Lung microvascular endothelial cell (primary cell): ENCODE measurements at regions not wholly inside any gene's neighbourhood (a gene's known extent, or its start where the extent isn't known, plus 50 kb on each side); places are given as distances from the start of the nearest gene placed in this dataset.

Experiments used
- DNase-seq, 2 donors: peaks; one replicate each; pipeline versions ENCODE4 v3.0.0 to v3.0.0-alpha.2; 2010; ENCODE audit warnings: low read depth in 2 of 2

DNA sequence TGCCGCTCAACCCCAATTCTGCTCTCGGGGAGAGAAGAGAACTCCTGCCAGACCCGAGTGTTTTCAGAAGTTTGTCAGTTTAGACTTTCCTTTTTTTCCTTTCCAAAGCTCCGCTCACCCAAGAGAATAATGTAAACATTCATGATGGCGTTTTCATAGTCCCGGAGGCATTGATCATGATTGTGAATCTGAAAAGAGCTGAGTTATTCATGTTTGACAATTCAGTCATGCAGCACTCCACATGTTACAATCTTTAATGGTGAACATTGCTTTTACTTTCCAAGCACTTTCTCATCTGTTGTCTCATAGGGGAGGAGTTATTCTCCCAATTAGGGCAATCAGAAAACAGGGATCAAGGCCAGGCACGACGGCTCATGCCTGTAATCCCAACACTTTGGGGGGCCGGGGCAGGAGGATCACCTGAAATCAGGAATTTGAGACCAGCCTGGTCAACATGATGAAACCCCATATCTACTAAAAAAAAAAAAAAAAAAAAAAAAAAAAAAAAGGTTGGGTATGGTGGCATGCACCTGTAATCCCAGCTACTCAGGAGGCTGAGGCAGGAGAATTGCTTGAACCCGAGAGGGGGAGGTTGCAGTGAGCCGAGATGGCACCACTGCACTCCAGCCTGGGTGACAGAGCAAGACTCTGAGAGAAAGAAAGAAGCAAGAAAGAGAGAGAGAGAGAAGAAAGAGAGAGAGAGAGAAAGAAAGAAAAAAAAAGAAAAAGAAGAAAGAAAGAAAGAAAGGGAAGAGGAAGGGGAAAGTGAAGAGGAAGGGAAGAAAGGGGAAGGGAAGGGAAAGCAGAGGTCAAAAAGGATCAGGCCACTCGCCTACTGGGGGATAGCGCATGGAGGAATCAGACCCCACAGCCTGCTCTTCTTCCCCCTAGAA is 70.0 kb upstream of the TNRC6C start:
- no peak for DNase-seq

DNA sequence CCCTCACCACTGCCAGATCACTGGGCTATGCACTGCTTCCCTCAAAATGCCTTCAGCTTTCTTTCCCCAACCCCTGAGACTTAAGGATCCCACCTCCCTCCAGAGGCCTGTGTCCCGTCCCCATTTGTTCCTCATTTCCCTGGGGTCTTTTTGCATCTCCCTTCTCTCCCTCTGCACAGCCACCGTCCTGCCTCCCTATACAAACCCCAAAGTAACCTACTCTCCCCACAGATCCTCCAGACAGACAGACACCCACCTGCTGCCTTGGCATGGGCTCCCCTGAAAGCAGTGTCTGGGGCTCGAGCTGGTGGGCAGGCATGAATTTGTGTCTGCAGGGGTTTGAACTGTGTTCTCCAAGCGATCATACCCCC is 69.4 kb upstream of the TNRC6C start:
- DNase-seq, result no peak

DNA sequence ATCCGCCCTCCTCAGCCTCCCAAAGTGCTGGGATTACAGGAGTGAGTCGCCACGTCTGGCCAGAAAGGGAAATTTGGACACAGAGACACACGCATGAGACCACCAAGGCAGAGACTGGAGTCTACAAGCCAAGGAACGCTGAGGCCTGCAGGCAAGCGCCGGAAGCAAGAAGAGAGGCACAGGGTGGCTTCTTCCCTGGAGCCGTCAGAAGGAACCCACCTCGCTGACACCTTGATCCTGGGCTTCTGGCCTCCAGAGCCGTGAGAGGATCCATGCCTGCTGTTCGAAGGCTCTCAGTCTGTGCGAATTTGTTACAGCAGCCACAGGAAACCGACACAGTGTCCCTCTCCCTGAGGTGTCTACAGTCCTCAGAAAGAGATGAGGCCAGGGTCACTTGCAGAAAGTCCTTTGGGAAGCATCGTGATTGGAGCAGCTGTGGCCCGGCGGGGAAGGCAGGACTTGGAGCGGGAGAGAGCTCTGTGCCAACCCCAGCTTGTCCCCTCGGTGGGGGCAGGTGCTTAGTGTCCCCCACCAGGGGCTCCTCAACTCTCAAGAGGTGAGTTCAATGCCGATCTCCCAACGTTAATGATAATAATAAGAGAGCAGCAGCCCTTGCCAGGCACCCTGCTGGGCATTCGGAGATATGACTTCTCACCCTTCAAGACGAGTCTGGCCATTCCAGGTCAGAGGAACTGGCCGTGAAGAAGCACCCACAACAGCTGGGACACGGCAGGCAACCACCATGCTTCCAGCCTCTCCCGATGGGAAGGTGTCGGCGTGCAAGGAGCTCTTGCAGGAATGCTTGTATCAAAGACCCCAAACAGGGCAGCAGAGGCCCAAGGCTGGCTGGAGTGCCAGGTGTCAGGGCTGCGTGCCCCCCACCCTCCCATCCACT is 68.4 kb upstream of the TNRC6C start:
- DNase-seq, result no peak

DNA sequence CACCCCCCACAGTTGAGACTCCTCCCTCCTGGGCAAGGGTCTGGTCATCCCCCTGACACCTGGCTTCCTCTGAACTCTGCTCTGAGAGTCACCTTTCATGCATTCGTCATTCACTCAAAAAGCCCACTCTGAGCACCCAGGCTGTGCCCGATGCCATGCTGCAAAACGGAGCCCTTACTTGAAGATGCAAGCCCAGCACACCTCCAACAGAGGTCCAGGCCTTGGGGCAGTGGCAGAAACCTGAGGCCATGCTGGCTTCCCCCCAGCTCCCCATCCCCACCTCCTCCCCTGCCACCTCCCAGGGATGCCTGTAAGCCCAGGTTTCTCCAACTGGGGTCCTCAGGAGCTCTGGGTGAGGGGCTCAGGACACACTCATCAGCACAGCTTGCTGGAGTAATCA is 67.7 kb upstream of the TNRC6C start:
- no peak for DNase-seq

DNA sequence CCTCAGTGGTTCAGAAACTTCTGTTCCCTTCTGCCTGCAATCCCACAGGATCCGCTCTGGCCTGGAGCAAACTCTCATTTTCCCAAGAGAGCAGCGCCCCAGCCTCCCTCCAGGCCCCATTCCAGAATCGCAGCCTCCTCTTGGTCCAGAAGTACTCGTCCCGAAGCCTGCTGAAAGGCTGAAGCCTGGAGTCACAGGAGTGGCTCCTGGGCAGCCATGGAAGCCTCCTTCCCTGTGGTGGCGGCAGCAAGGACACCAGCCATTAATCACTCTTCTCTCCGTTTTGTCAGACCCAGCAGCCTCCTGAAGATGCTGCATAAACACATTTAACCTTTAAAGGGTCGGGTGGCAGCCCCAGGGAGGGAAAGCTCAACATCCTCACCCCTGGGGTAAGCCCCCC is 66.9 kb upstream of the TNRC6C start:
- DNase-seq, result no peak

DNA sequence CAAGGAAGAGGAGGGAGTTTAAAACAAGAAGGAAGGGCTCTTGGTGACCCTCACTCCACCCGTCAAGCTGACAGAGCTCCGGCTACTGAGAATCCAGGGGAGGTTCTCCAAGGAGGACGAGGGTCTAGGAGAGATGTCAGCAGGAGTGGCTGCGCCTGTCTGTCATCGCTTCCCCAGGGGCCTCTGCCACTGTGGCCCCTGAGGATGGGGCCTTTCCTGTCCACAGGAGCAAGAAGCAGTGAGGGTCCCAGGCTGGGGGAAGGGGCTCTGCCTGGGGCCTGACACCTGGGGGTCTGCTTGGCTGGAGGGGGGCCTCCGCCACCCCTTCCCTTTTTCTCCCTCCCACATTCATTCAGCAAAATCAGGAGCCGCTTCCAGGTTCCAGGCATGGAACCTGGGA is 66.5 kb upstream of the TNRC6C start:
- DNase-seq, result no peak

DNA sequence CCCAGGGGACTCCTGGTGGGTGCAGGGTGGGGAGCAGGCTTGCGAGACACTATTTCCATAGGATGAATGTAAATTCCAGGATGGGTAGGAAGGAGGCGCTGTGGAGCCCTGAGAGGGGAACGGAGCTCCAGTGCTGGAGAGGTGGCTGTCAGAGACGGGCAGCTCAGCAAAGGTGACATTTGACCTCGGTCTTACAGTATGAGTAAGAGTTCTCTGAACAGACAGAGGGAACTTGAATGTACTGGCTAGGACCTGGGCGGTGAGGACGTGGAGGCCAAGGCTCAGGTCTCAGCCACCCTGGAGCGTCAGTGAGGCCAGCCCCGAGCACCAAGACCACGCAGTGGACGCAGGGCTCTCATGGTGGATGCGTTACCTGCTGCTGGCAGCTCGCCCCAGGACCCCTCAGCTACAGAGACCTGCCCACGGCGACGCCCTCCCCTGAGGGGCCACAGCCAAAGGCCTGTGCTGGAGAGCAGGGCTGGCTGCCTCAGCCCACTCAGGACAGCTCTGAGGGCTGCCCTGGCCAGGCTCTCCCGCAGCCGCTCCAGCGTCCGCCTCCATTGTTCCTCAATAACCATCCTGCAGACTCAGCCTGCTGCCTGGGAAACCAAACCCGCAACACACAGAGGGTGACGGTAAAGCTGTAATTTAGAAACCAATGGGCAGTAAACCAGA is 65.9 kb upstream of the TNRC6C start:
- DNase-seq, result peak in 1 of 2 donors; percentile 26

DNA sequence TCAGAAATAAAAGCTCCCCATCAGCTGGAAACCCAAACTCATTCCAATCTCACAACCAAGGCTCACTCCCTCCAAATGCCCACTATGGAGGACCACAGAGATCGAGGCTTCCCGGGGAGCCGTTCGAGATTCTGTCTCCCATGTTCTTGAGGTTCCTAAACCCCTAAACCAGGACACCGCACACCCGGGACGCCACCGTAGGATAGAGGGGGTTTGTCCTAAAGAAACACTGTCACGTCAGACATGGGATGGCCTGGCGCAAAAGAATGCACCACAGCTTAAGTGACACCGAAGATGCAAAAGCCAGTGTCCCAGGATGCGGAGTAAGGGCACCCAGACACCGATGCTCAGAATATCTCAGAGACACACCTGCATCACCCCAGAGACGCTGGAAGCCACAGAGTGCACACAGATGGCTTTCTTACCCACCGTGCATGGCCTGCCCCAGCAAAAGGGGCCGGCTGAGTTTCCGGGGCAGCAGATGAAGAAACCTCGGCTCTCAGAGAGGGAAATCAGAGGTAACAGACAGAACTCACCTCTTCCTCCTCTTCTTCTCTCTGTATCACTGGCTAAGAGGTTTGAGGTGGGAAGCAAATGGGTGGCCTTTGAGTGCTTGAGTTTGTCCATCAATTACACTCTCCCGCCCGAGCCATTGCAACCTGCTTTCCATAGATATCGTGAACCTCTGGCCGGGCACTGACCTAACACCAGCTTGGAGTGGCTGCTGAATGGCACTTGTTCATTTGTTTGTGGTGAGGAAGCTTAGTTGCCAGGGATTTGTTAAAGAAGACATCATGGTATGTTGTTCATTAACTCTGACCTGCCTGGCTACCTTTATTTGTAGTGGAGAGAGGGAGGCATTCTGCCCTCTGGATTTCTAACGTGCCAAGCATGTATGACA is 65.1 kb upstream of the TNRC6C start:
- no peak for DNase-seq

DNA sequence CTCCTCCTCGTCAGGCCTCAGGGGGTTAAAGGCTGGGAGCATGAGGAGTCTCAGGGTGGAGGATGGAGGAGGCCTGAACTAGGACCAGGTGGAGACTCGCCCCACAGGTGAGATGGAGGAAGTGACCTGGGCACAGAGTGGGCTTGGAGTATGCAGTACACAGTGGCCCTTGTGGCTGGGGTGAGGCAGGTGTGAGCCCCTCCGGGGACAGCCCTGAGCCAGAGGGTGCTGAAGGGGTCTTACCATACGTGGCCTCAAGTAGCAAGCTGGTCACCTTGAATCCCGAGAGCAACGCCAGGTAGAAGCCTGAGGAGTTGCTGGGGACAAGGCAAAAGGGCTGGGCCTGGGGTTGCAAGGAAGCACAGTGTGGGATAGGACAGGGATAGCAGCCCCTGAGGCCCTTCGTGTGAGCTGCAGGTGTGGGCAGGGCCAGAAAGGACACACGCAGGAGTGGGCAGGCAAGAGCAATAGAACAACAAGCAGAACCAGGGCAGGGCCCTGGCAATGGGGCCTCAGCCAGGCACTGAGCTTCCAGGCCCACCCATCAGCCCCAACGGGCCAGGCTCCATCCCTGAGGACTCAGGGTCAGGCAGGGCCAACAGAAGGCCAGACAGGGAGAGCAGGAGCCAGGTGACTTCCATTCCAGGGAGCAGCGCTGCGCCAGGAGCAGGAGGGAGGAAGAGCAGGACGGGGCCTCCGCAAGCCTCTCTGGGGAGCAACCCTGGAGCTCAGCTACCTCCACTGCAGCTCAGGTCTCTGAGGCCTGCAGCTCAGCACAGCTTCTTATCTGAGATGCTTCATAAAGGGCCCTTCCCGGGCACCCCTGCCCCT is 64.2 kb upstream of the TNRC6C start:
- DNase-seq, result no peak

DNA sequence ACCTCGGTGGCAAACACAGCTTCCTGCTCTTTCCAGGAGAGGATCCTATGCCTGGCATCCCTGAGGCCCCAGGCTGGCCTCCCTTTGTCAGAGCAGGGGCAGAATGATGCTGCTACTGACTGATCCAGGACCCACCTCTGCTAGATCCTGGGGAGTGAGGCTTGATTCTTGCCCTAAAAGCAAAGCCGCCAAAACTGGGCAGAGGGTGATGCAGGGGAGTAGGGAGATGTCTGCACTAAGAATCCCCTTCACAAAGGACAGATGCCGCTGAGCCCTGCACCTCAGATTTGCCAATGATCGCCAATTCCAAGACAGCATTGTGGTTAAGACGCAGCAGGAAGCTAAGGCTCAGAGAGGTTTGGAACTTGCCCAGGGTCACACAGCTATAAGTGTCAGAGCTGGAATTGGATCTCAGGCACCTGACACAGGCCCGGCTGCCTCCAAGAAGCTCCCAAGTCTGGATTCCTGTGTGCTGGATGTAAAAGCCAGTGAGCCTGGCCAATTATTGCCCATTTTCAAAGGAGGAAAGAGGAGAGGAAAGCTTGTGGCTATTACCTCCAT is 60.7 kb upstream of the TNRC6C start:
- no peak for DNase-seq

DNA sequence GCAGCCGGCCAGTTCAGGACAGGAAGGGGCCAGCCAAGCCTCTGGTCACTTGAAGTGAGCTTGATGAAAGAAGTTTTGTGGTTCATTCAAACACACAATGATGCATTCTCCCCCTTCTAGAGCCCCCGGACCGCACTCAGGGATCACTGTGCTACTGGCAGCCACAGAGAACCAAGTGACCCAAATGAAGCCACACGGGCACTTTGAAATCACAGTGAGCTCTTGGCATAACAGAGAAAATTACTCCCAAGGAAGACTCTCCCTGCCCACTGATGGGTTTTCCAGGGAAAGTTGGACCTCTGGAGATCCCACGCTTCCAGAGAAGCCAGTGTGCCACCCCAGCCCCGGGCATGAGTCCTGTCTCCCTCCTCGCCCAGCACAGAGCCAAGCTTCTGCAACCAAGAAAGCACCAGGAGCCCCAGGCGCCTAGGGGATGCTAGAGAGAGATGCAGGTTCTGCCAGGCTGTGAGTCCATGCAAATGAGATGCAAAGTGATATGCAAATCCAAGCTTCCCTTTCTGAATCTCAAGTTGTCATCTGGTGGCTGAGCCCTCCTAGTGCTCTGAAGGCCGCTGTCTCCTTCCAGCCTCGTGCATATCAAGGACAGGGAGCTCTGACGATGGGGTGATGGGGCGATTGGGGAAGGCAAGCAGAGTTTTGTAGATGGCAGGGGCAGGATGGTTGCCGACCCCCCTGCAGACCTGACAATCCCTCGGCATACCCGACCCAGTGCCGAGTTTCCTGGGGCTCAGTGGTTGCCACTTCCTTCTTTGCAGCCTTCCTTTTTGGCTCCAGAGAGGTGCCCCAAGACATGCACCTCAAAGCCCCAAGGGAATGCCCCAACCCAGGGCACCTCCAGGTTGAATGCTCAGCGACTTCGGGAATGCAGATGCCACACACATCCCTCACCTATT is 59.7 kb upstream of the TNRC6C start:
- DNase-seq, result no peak

DNA sequence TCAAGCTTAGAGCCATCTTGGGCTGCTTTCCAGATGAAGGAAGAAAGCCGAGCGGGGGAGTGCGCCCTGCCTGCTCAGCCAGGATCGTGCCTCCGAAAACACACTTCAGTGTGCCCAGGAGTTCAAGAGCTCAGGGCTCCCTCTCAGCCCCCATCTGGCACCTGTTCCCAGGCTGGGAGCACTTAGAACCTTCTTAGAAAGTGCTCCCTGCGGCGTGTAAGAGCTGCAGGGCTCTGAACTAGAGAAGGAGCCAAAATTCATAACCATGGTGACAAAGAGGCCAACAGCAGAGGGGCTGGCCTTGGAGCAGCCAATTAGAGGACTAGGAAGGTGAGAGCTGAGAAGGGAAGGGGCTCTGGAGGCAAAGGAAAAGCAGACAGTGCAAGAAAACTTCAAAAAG is 59.0 kb upstream of the TNRC6C start:
- no peak for DNase-seq

DNA sequence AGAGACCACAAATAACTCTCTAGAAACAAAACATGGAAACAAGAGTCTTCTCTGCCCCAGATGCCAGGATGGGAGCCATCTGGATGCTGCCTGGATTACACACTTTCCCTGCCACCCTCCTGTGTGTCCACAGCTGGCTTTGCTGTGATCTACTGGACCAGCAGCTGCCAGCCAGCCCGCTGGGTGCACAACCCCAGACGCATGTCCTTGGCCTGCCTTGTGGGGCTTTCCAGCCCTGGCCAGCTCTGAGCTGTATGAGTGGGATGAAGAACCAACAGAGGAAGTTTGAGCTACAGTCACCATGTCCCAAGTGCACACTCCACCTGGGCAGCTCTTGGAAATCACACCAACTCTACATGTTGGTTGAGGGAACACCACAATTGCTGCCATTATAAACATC is 57.0 kb upstream of the TNRC6C start:
- no peak for DNase-seq

DNA sequence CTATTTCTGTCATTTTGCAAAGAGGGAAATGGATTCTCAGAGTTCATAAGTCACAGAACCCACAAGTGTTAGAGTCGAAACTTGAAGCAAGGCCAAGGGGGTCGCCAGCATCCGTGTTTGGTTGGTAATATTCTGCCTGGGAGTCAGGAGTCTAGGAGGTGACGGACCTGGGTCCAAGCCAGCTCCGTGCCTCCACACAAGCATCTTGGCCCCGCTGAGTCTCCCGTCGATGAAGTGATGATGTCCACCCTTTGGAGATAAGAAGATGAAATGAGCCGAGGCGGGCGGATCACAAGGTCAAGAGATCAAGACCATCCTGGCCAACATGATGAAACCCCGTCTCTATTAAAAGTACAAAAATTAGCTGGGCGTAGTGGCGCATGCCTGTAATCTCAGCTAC is 53.2 kb upstream of the TNRC6C start:
- DNase-seq, result no peak

DNA sequence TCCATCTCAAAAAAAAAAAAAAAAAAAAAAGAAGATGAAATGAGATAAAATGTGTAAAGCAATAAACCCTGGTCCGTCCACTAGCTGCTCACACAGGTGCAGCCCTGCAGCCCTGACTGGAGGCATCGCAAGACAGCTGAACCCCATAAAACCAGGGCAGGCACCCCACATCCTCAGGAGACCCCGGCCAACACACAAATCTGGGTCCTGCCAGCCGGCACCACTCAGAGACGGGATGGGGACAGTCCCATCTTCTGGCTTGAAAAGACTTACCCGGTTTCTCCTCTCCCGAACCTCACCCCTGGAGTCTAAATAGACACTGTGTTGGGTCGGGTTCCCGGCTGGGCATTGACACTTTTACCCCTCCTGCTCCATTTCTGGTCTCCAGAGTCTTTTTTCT is 52.7 kb upstream of the TNRC6C start:
- DNase-seq, result no peak

DNA sequence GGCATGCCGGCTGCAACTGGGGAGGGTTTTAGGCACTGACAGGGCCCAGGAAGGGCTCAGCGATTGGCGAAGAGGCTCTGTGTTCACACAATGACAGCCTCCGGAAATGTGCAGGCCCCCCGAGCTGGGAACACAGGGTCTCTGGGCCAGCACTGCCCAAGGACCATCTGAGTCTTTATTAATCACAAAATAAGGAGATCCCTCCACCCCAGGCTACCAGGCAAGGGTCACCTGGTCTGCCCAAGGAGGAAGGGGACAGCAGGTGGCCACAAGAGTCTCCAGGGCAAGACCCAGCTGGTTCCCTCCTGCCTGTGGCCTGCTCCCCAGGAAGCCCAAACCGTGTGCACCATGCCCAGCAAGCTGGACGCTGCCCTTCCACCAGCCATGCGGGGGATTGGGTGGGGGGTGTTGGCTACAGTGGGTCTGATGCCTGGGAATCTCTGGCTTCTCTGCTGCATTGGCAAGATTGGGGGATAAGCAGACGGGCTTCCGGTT is 52.1 kb upstream of the TNRC6C start:
- DNase-seq, result no peak

DNA sequence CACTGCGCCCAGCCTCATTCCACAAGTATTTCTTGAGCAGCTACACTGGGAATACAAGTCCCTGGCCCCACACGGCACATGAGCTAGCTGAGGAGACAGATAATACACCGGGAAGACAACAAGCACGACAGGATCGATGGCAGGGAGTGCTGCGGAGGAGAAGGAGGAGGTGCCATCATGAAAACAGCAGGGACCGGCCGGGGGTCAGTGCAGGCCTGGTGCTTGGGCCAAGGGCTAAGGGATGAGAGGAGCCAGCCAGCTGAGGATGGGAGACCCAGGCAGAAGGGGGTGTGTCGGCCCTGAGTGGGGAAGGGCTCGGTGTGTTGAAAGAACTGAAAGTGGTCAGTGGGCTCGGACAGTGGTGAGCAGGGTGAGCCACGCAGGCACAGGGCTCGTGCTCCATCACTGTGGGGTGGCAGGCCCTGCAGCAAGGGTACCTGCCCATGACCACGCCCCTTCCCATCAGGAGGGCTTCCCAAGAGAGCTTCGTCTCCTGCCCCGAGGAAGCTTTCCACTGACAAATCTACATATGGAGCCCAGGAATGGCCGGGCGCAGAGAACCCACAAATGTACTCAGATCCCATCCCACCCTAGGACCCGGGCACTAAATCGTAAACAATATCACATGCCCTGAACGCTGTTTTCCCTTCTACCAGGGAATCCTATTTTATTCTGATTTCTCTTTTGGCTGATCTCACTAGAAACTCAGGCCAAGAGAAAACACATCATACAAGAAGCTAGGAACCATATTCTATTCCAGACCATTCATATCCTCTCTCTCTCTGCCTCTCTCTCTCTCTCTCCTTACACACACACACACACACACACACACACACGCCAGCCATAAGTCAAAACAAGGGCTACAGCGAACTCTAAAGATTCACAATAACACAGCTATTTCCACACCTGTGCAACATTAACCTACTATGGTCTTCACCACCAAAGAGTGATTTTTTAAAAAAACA is 50.7 kb upstream of the TNRC6C start:
- DNase-seq, result no peak
